ENCODE measurements at regions not wholly inside any gene's neighbourhood (a gene's known extent, or its start where the extent isn't known, plus 50 kb on each side); places are given as distances from the start of the nearest gene placed in this dataset.

- POLR2A ChIA-PET: no interaction called here
- no peaks in the 10 kb centered on the region for H3K4me1 ChIP-seq
- FAIRE-seq (no peak), DNase-seq (ENCODE audit: low read depth in 1 of 2, low spot score in 1 of 2) (no peak), ATAC-seq (no peak)
- H3K4me3 ChIP-seq: no peak overlapping the region
- no peak overlapping the region for H3K27ac ChIP-seq
- CTCF ChIA-PET: no interaction called here
- no peak overlapping the region for H3K4me2 ChIP-seq
- TF ChIP-seq MAX (IDR thresholded peaks at IDR 0.05): no peak
- TF ChIP-seq PBX3 (IDR thresholded peaks at IDR 0.05): no peak
- TF ChIP-seq JUNB (IDR thresholded peaks at IDR 0.05): no peak
- no peak for TF ChIP-seq SMC3 (IDR thresholded peaks at IDR 0.05)
- no peak for TF ChIP-seq HOXB13 (CRISPR knock-in tag; IDR thresholded peaks at IDR 0.05; ENCODE audit: low read depth)
- TF ChIP-seq HOXA7 (CRISPR knock-in tag; IDR thresholded peaks at IDR 0.05): no peak
- H3K9me3 ChIP-seq: no peaks in the 10 kb centered on the region
Measured at GRCh38 chr3:20307383-20307782, 121.4 kb upstream of the SGO1 start.

- CTCF ChIA-PET: no interaction called here
- Histone ChIP-seq H3K27ac (no peak overlapping the region), H3K4me3 (no peak overlapping the region), H3K4me2 (no peak overlapping the region), H3K4me1 (no peaks in the 10 kb centered on the region), H3K9me3 (no peaks in the 10 kb centered on the region)
- ATAC-seq (no peak), FAIRE-seq (no peak), DNase-seq (ENCODE audit: low read depth in 1 of 2, low spot score in 1 of 2) (no peak)
- WGBS (ENCODE audit: missing lambda C conversion rate): 5% methylated on average over 2 of the region's 2 CpGs
- POLR2A ChIA-PET: no interaction called here
- TF ChIP-seq PBX3 (IDR thresholded peaks at IDR 0.05) (no peak), KDM5A (IDR thresholded peaks at IDR 0.05) (no peak), ELK1 (IDR thresholded peaks at IDR 0.05; ENCODE audit: low read depth, low read length) (no peak), E2F6 (IDR thresholded peaks at IDR 0.05; ENCODE audit: borderline replicate concordance, low read depth) (no peak), ZSCAN20 (CRISPR knock-in tag; IDR thresholded peaks at IDR 0.05) (no peak), HMGXB4 (CRISPR knock-in tag; IDR thresholded peaks at IDR 0.05; ENCODE audit: borderline replicate concordance) (no peak), CBX2 (IDR thresholded peaks at IDR 0.05; ENCODE audit: borderline replicate concordance, low read depth) (no peak), HES2 (IDR thresholded peaks at IDR 0.05) (no peak), FOSB (CRISPR knock-in tag; IDR thresholded peaks at IDR 0.05) (no peak), FOSL2 (IDR thresholded peaks at IDR 0.05) (no peak), FOSL2 (CRISPR knock-in tag; IDR thresholded peaks at IDR 0.05) (no peak), CTCF (IDR thresholded peaks at IDR 0.05) (no peak), FOXS1 (CRISPR knock-in tag; IDR thresholded peaks at IDR 0.05) (no peak), JUN (IDR thresholded peaks at IDR 0.05) (no peak)
Measured at GRCh38 chr3:20305647-20306046, 119.6 kb upstream of the SGO1 start.

All from A549 (cell line).